T-helper 1 cell (primary cell): ENCODE measurements at regions not wholly inside any gene's neighbourhood (a gene's known extent, or its start where the extent isn't known, plus 50 kb on each side); places are given as distances from the start of the nearest gene placed in this dataset.
"Not testable (repeated sequence)": the region's sequence is repeated elsewhere in the genome, so short reads cannot be mapped to it uniquely, and the experiment has no call there.

ENCODE experiments used
- DNase-seq, 5 donors: peaks; one replicate each; pipeline ENCODE4 v3.0.0-alpha.2; 2012 to 2020

GRCh38 chr10:63675171-63675570, 154.0 kb downstream of the REEP3 start:
- no peak for DNase-seq

GRCh38 chr10:63677001-63677400, 155.8 kb downstream of the REEP3 start:
- no peak for DNase-seq

- not testable (repeated sequence) for DNase-seq
Measured at GRCh38 chr10:63680545-63680944, 159.3 kb downstream of the REEP3 start.

GRCh38 chr10:63681993-63682697, 160.9 kb downstream of the REEP3 start:
- DNase-seq: no peak

DNA sequence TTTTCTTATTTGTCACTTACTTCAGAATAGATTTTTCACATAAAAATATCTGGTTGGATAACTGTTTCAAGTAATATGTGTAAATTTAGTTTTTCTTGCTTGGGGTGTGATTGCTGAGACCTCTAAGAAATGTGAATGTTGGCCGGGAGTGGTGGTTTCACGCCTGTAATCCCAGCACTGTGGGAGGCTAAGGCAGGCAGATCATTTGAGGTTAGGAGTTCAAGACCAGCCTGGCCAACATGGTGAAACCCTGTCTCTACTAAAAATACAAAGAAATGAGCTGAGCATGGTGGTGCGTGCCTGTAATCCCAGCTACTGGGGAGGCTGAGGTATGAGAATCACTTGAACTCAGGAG, 161.5 kb downstream of the REEP3 start:
- DNase-seq: not testable (repeated sequence)

DNA sequence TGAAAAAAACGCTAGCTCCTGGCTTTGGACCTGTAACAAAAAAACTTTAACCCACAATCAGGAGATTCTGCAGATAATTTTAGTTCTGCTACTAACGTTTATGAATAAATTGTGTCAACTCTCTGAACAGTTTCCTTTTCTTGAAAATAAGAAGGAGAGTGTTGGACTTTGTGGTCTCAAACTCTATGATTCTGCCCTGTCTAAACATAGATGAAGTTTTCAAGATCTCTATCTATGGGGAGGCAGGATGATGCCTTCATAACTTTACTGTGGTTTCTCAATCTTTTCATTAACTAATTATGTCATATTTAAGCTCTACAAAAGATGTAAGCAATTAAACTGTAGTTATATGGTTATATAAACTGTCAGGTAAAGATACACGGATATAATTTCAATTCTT, 162.0 kb downstream of the REEP3 start:
- DNase-seq: peak in 1 of 5 donors; percentile 11

DNA sequence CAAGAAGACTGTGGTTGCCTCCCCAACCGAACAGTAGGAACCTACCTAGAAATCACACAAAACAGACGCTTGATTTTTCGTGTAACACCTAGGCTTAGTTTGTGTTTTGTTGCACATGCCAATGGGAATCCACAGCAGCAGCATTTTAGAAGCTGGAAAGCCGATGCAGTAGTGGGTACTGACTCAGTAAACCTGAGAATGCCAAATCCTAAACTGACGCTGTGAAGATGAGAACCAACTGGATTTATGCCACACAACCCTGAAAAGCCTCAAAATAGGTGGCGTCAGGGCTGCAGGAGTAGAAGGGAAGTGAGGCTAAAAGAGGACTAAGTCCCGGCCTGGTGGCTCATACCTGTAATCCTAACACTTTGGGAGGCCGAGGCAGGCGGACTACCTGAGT, 162.5 kb downstream of the REEP3 start:
- DNase-seq: no peak

GRCh38 chr10:63684257-63684936, 163.2 kb downstream of the REEP3 start:
- DNase-seq: no peak

DNA sequence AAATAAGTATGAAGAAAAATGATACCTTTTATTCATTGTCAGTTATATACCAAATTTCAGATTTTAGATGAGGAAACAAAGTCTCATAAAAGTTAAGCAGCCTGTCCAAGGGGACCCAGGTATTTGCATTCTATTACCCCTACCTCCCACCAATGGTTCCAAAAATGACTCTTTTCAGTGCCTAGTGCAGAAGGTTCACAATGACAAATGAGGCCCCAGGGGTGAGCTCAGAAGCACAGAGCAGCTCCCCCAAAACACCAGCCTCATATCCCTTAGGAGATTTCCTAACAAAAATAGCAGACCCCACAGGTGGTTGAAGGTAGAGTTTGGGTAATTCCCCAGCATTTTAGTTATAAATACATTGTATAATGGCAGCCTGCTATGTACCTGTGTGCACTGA, 168.6 kb downstream of the REEP3 start:
- DNase-seq: no peak

- DNase-seq: no peak
Measured at GRCh38 chr10:63692220-63692896, 171.2 kb downstream of the REEP3 start.

GRCh38 chr10:63693021-63693420, 171.8 kb downstream of the REEP3 start:
- not testable (repeated sequence) for DNase-seq

- DNase-seq: no peak
Measured at GRCh38 chr10:63696205-63696604, 175.0 kb downstream of the REEP3 start.

DNA sequence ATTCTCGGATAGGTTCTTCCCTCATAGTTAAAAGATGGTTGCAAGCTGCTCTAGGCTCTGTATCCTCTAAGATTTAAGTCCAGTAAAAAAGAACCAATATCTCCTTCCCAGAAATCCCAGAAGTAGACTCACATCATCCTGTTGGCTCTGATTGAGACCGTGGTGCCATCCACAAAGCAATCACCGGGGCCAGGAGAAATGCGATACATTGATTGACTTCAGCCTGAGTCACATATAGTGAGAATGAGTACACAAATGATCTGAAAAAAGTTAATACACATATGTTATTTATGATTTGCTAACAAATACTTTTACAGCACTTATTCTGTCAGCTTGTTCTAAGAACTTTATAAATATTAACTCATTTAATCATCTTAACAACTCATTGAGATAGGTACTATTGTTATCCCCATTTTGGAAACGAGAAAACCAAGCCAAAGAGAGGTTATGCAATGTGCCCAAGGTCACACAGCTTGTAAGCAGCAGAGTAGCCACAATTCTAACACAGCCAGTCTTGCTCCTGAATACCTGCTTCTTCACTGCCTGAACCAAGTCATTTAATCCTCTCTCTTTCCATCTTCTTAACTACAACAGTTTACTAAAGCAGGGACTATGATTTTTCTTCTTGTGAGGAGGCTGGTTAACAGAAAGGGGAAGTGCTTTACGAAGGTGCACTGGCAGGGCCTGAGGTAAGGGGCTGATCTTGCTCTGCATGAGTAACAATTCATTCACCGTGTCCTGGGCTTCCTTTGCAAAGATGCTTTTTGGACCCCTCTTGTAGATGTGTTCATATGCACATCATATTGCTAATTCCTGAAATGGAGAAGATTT, 177.0 kb downstream of the REEP3 start:
- no peak for DNase-seq

DNA sequence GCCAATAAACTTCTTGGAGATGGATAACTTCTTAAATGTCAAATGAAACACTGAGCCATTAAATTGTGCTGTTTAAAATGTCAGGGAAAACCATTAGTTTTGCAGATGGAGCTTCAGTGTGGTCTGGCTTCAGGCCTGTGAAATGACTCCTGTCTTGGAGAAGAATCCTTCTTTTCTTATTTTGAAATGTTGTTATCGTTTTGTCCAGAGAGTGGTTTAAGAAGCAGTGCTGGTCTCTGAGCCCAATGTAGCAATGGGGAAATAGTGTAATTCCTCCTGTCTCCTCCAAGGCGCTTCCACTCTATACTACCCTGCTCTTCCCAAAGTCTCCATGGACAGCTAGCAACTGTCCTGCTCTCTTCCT, 177.6 kb downstream of the REEP3 start:
- DNase-seq: no peak

DNA sequence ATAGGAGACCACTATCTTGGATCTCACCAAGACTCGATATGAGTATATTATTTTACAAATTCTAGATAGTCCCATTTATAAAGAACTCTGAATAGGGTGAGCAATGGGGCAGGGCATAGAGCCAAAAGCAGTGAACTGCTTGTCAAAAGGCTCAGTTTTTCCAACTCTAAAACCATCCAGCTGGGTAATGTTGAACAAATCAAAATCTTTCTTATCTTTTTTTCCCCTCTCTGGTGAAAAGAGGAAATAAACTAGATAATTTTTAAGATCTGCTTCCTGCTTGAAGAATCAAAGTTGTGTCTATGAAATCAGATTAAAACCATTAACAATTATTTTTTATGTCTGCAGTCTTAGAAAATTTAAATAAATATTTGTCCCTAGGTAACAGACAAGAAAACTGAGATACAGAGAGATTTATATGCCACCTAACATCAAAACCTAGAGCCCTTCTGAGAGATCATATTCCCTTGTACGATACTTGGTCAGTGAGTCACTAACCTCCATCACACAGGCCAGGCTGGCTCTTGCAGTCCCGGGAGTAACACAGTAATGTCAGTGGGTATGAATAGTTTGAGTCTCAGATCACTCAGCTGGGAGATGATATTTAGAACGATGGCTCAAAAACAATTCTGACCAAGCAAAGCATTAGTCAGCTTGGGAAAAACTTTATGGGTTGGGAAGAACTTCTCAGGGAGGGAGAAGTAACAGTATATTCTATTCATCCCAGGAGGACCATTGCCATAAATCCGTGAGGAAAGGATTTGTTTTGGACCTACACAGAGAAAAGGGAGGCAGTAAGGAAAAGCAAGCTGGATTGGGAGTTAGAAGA, 178.8 kb downstream of the REEP3 start:
- peak in 1 of 5 donors; percentile 17 for DNase-seq

DNA sequence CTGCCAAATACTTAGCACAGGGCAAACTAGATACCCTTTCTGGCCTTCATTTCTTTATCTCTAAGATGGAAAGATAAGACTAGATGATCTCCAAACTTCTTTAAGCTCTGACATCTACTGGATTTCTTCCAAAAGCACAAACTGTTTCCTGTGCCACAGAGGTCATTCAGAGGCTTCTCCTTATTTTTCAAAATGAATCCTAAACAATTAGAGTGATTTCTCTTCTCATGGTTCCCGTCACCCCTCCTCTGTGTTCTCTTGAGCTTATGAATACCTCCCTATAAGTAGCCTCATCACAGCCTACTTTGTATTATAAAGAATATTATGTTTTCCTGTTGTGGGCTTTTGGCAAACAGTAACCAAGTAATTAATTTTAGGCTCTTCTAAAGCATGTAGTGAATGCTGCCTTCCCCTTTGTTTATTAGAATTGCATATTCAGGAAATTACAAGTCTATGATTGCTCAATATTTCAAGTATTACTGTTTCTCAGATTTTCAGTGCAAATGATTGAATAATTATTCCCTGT, 179.5 kb downstream of the REEP3 start:
- DNase-seq: no peak

GRCh38 chr10:63702092-63702491, 180.9 kb downstream of the REEP3 start:
- no peak for DNase-seq

- no peak for DNase-seq
Measured at GRCh38 chr10:63703113-63703670, 182.0 kb downstream of the REEP3 start.

DNA sequence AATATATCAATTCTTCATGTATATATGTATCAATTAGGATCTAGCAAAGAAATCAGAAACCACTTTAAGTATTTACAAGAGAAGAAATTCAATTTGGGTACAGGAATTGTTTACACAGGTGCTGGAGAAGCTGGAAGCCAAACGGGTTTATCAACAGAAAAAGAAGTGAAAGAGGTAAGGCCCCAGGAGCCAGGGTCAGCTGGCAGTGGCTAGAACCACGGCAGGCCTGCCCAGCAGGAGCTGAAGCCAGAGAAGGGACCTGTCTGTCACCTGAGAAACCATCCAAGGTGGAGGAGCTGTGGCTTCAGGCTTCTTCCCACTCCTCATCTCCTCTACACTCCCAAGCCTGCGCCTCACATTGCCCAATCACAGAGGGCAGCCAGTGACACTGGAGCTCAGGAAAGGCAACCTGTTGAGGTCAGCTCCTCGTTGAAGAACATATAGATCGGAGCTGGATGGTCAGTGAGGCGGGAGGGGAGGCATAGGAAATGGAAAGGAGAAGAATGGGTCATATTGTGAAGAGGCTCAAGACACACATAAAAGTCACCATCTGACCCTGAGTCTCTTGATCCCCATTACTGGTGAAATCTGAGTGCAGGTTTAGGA, 182.6 kb downstream of the REEP3 start:
- DNase-seq: no peak

DNA sequence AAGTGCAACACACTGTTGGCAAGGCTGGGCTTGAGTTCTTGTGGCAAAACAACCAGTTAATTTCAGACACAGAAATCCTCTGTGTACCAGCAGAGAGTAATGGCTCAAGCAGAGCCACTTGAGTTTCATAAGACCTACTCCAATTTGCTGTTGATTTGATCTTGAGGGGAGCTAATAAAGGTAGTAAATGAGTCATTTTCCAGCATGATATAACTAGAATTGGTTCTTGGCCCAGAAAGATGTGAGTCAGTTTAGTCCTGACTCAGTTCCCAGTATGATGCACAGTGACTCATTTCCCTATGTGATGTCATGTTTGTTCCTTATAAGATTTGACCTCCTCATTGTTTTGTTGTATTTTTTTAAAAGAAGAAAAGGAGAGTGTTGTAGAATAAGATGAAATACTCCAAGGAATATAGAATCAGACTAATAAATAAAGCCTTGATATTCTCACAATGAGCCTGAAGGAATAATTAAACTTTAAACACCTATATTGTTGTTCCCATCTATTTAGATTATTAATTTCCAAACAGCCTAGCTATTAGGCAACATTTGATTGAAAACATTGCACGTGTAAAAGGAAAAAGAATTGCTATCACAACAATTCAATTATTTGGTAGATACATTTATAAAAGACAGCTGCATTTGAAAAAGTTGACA, 186.2 kb downstream of the REEP3 start:
- DNase-seq: peak in 1 of 5 donors; percentile 89

DNA sequence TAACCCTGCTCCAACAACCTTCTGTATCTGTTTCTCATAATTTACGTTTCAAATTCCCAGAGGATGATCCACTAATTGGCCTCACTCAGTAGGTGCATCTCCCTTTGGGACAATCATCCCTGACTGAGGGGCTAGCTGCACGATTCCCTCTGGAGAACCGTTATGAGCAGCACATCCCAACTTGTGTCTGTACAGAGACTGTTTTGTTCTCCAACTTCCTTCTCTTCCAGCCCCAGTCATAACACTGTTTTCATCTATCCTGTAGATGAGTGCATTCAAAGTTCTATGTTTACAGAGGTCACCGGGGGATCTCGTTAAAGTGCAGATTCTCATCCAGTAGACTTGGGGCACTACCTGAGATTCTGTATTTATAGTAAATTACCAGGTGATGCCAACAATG, 187.2 kb downstream of the REEP3 start:
- DNase-seq: no peak
